HepG2 (cell line): ENCODE measurements at regions not wholly inside any gene's neighbourhood (a gene's known extent, or its start where the extent isn't known, plus 50 kb on each side); places are given as distances from the start of the nearest gene placed in this dataset.

ENCODE experiments used
- ATAC-seq: fragments of 200-7000 bp; cut with Tn5 transposase; 3 replicates; pipeline ENCODE4 v1.9.1; 2020; ENCODE audit warnings: mild to moderate bottlenecking, moderate library complexity
- BruUV-seq: library from RNA; stranded (reverse); fragments of 400-500 nt; replicated peaks from 2 replicates; lab custom pipeline; 2021; lab: Mats Ljungman, UMichigan
- CTCF ChIA-PET: fragments of 300-600 bp; formaldehyde crosslinking; extraction: SDS; loops from one replicate; lab custom pipeline; 2021; ENCODE audit warnings: low total read pairs, inconsistent platforms, low intra/inter-chr PET ratio; lab: Yijun Ruan, JAX
- POLR2A ChIA-PET: fragments of 350-600 bp; sonication (Branson Sonifier 250); formaldehyde crosslinking; loops from one replicate; lab custom pipeline; 2020; ENCODE audit warnings: antibody characterized with exemption, inconsistent platforms; lab: Yijun Ruan, JAX
- DNase-seq: peaks from one replicate; pipeline ENCODE4 v3.0.0-alpha.2; 2015; ENCODE audit warnings: low spot score
- FAIRE-seq: peaks from 3 replicates; lab custom pipeline; 2011; peaks lifted over from hg19 to GRCh38; lab: Jason Lieb, UNC
- H2AFZ ChIP-seq: one replicate; pipeline ENCODE4 v1.6.1; 2011; ENCODE audit warnings: low read length, inconsistent platforms
- H3K27ac ChIP-seq: fragments of 300-600 bp; 3 replicates; pipeline ENCODE4 v1.8.0; 2011; ENCODE audit warnings: mixed run types, mild to moderate bottlenecking, mixed read lengths, low read length, inconsistent platforms; ENCODE audit not compliant: insufficient read depth; ENCODE audit errors: extremely low read length
- H3K27me3 ChIP-seq, 2 experiments: fragments of 200-600 bp in 1 of 2; 2 replicates in 1 of 2; 3 replicates in 1 of 2; pipeline versions ENCODE4 v1.6.0 to v1.8.0; 2011; ENCODE audit warnings: low read length in 2 of 2, mild to moderate bottlenecking in 2 of 2, moderate library complexity in 2 of 2, inconsistent platforms in 1 of 2; ENCODE audit not compliant: insufficient read depth in 2 of 2, control insufficient read depth in 1 of 2
- H3K36me3 ChIP-seq, 2 experiments: fragments of 200-600 bp in 1 of 2; replicated peaks in 1 of 2; 2 replicates in 1 of 2; 3 replicates in 1 of 2; pipeline versions ENCODE4 v1.5.1 to v1.8.0; 2011; ENCODE audit warnings: low read length in 2 of 2, inconsistent platforms in 1 of 2; ENCODE audit not compliant: insufficient read depth in 2 of 2, control insufficient read depth in 1 of 2
- H3K4me1 ChIP-seq: 2 replicates; pipeline ENCODE4 v1.5.1; 2012; ENCODE audit warnings: low read length, inconsistent platforms; ENCODE audit not compliant: insufficient read depth
- H3K4me2 ChIP-seq: 2 replicates; pipeline ENCODE4 v1.6.0; 2011; ENCODE audit warnings: low read depth, low read length, inconsistent platforms
- H3K4me3 ChIP-seq, 3 experiments: fragments of 200-600 bp in 1 of 3; sonication (generic), shearing (Covaris generic) in 1 of 3; replicated peaks in 1 of 3; 2 replicates each; pipeline ENCODE4 v1.5.1; 2011 to 2016; ENCODE audit warnings: low read length in 3 of 3, inconsistent platforms in 2 of 3, low read depth in 2 of 3, mild to moderate bottlenecking in 2 of 3, control low read depth in 1 of 3, mixed read lengths in 1 of 3; ENCODE audit not compliant: insufficient read depth in 1 of 3
- H3K79me2 ChIP-seq: one replicate; pipeline ENCODE4 v1.6.1; 2011; ENCODE audit warnings: low read length, inconsistent platforms; ENCODE audit not compliant: insufficient read depth
- H3K9ac ChIP-seq: 2 replicates; pipeline ENCODE4 v1.6.0; 2011; ENCODE audit warnings: mild to moderate bottlenecking, low read depth, low read length, inconsistent platforms; ENCODE audit not compliant: insufficient read depth
- H3K9me3 ChIP-seq: 2 replicates; pipeline ENCODE4 v1.5.1; 2012; ENCODE audit warnings: mild to moderate bottlenecking, low read length
- H4K20me1 ChIP-seq: 2 replicates; pipeline ENCODE4 v1.6.0; 2011; ENCODE audit warnings: inconsistent platforms, mild to moderate bottlenecking, low read length, moderate library complexity; ENCODE audit not compliant: insufficient read depth
- EEA1 ChIP-seq: sonication (generic); formaldehyde crosslinking; IDR thresholded peaks from 2 replicates; pipeline ENCODE4 v1.5.1; 2020; ENCODE audit warnings: mild to moderate bottlenecking, missing genetic modification reagents, borderline replicate concordance
- EED ChIP-seq: sonication (generic); formaldehyde crosslinking; IDR thresholded peaks from 2 replicates; pipeline ENCODE4 v1.5.0; 2020; ENCODE audit warnings: mild to moderate bottlenecking, missing genetic modification reagents
- HOXD1 ChIP-seq: sonication (generic); formaldehyde crosslinking; IDR thresholded peaks from 2 replicates; pipeline ENCODE4 v1.5.0; 2020; ENCODE audit warnings: missing genetic modification reagents
- JUND ChIP-seq: sonication (generic); formaldehyde crosslinking; IDR thresholded peaks from 2 replicates; pipeline ENCODE4 v1.8.0; 2022; ENCODE audit warnings: mild to moderate bottlenecking, missing genetic modification reagents
- KDM5A ChIP-seq: fragments of 200-600 bp; sonication (generic); IDR thresholded peaks from 2 replicates; pipeline ENCODE4 v1.7.0; 2018; ENCODE audit warnings: antibody characterized with exemption, mild to moderate bottlenecking, low read length, borderline replicate concordance
- TCF12 ChIP-seq, 2 experiments: fragments of 450-650 bp in 1 of 2; sonication (generic) in 1 of 2; formaldehyde crosslinking in 1 of 2; IDR thresholded peaks; 2 replicates each; pipeline versions ENCODE4 v1.6.1 to v1.8.0; 2017 to 2022; ENCODE audit warnings: antibody characterized with exemption in 1 of 2, mild to moderate bottlenecking in 1 of 2, missing genetic modification reagents in 1 of 2, moderate library complexity in 1 of 2
- ZBTB25 ChIP-seq: IDR thresholded peaks from 2 replicates; pipeline ENCODE4 v1.6.1; 2018; ENCODE audit warnings: missing genetic modification reagents
- ZFP36 ChIP-seq: fragments of 150-350 bp; IDR thresholded peaks from 2 replicates; pipeline ENCODE4 v1.6.1; 2018; ENCODE audit warnings: borderline replicate concordance, low read length, low read depth; ENCODE audit not compliant: partially characterized antibody
- ZNF382 ChIP-seq: sonication (generic); formaldehyde crosslinking; IDR thresholded peaks from 2 replicates; pipeline ENCODE4 v1.5.0; 2020; ENCODE audit warnings: missing genetic modification reagents, mild to moderate bottlenecking, borderline replicate concordance
- ZNF644 ChIP-seq: IDR thresholded peaks from 2 replicates; pipeline ENCODE4 v1.6.1; 2016; ENCODE audit warnings: low read depth
- ZNF687 ChIP-seq: sonication (generic); formaldehyde crosslinking; IDR thresholded peaks from 2 replicates; pipeline ENCODE4 v1.5.1; 2020; ENCODE audit warnings: mild to moderate bottlenecking, missing genetic modification reagents, moderate library complexity
- ZNF776 ChIP-seq: sonication (generic); formaldehyde crosslinking; IDR thresholded peaks from 2 replicates; pipeline ENCODE4 v1.4.0; 2020; ENCODE audit warnings: mild to moderate bottlenecking, missing genetic modification reagents
- WGBS: methylation state at CpG from one replicate; pipeline ENCODE4 v1.1.6; 2017; ENCODE audit warnings: low lambda C conversion rate; 5-methylcytosine and 5-hydroxymethylcytosine counted together
- in situ Hi-C: cut with HindIII; loops from 2 replicates; pipeline ENCODE4 v1.10.0; 2017; ENCODE audit warnings: low pct_unique_long_range_greater_than_20kb; ENCODE audit not compliant: extremely low pct_ligation_motif_present
- intact Hi-C: fragments of 100-400 bp; cut with micrococcal nuclease; formaldehyde crosslinking; loops from one replicate; pipeline ENCODE4 v1.10.0; 2022; ENCODE audit not compliant: unreplicated experiment
- TF ChIP-seq, protein P1 (sequence below): sonication (generic); formaldehyde crosslinking; IDR thresholded peaks from 2 replicates; pipeline ENCODE4 v1.8.0; 2022; ENCODE audit warnings: missing genetic modification reagents, mild to moderate bottlenecking, borderline replicate concordance
- TF ChIP-seq, protein P2 (sequence below): sonication (generic); formaldehyde crosslinking; IDR thresholded peaks from 2 replicates; pipeline ENCODE4 v1.9.0; 2021; ENCODE audit warnings: missing genetic modification reagents, mild to moderate bottlenecking, borderline replicate concordance
- TF ChIP-seq, protein P3 (sequence below): sonication (generic); formaldehyde crosslinking; IDR thresholded peaks from 2 replicates; pipeline ENCODE4 v1.4.0; 2020; ENCODE audit warnings: missing genetic modification reagents

- CTCF ChIA-PET: no interaction called here
- BruUV-seq: no TSS peak
- intact Hi-C loops (loop anchor here (10.0 kb wide), 1 partner anchor 468 kb away; the partner anchor contains the start of gene RFESD), in situ Hi-C loops (loop anchor here (5.0 kb wide), 1 partner anchor 150 kb away; the partner anchor contains the start of gene ELL2)
- ATAC-seq: no peak
- Histone ChIP-seq H3K36me3 (no peaks in the 10 kb centered on the region), H3K27me3 (no peaks in the 10 kb centered on the region), H3K9me3 (no peaks in the 10 kb centered on the region), H3K79me2 (peaks cover 5% of the 10 kb centered on the region), H3K4me1 (peaks cover 83% of the 10 kb centered on the region), H3K27ac (no peak overlapping the region), H2AFZ (no peak overlapping the region), H3K4me2 (no peak overlapping the region), H4K20me1 (no peaks in the 10 kb centered on the region), H3K9ac (no peak overlapping the region), H3K4me3 (no peak overlapping the region)
- FAIRE-seq: no peak
- no peak for DNase-seq
- POLR2A ChIA-PET: no interaction called here
- WGBS: 100% methylated on average over 2 of the region's 2 CpGs
- TF ChIP-seq ZNF644 (CRISPR knock-in tag): 0 out of 2 replicates have a peak, but pooled peaks have one; percentile 26
- TF ChIP-seq HOXD1 (CRISPR knock-in tag): no peak
- TF ChIP-seq, protein P1, sequence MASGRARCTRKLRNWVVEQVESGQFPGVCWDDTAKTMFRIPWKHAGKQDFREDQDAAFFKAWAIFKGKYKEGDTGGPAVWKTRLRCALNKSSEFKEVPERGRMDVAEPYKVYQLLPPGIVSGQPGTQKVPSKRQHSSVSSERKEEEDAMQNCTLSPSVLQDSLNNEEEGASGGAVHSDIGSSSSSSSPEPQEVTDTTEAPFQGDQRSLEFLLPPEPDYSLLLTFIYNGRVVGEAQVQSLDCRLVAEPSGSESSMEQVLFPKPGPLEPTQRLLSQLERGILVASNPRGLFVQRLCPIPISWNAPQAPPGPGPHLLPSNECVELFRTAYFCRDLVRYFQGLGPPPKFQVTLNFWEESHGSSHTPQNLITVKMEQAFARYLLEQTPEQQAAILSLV (CRISPR knock-in tag): no peak
- TF ChIP-seq ZNF382 (CRISPR knock-in tag): no peak
- TF ChIP-seq ZBTB25 (CRISPR knock-in tag): no peak
- no peak for TF ChIP-seq TCF12 (IDR thresholded peaks at IDR 0.05)
- TF ChIP-seq TCF12 (CRISPR knock-in tag; IDR thresholded peaks at IDR 0.05): no peak
- TF ChIP-seq, protein P2, sequence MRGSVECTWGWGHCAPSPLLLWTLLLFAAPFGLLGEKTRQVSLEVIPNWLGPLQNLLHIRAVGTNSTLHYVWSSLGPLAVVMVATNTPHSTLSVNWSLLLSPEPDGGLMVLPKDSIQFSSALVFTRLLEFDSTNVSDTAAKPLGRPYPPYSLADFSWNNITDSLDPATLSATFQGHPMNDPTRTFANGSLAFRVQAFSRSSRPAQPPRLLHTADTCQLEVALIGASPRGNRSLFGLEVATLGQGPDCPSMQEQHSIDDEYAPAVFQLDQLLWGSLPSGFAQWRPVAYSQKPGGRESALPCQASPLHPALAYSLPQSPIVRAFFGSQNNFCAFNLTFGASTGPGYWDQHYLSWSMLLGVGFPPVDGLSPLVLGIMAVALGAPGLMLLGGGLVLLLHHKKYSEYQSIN (CRISPR knock-in tag): no peak
- TF ChIP-seq ZNF687: no peak
- TF ChIP-seq KDM5A: no peak
- TF ChIP-seq, protein P3, sequence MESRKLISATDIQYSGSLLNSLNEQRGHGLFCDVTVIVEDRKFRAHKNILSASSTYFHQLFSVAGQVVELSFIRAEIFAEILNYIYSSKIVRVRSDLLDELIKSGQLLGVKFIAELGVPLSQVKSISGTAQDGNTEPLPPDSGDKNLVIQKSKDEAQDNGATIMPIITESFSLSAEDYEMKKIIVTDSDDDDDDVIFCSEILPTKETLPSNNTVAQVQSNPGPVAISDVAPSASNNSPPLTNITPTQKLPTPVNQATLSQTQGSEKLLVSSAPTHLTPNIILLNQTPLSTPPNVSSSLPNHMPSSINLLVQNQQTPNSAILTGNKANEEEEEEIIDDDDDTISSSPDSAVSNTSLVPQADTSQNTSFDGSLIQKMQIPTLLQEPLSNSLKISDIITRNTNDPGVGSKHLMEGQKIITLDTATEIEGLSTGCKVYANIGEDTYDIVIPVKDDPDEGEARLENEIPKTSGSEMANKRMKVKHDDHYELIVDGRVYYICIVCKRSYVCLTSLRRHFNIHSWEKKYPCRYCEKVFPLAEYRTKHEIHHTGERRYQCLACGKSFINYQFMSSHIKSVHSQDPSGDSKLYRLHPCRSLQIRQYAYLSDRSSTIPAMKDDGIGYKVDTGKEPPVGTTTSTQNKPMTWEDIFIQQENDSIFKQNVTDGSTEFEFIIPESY (CRISPR knock-in tag): 0 out of 2 replicates have a peak, but pooled peaks have one; percentile 21
- TF ChIP-seq ZFP36: no peak
- TF ChIP-seq ZNF776 (CRISPR knock-in tag): no peak
- no peak for TF ChIP-seq EEA1 (CRISPR knock-in tag)
- no peak for TF ChIP-seq JUND
- TF ChIP-seq EED (CRISPR knock-in tag): no peak
Measured at GRCh38 chr5:96112703-96113102, 151.1 kb upstream of the ELL2 start.
